ENCODE measurements at regions not wholly inside any gene's neighbourhood (a gene's known extent, or its start where the extent isn't known, plus 50 kb on each side); places are given as distances from the start of the nearest gene placed in this dataset.

DNA sequence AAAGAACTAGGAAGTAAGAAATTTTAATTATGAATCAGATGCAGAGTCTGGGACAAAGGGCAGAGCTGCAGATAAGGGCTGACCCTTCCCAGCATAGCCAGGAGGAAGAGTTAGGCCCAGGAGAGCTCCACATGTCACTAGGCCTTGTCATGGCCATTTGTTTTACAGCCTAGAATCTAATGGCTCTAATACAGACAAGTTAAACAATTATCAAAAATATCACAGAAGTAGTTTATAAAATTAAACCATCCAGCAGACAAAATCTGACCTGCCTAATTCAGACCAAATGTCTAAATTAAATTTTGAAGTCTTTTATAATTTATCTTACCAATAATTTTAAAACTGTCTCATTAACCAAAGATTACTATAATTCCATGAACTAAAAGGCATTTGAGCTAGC lies 1369.5 kb downstream of the CDH11 start:
- DNase-seq = no peak
- H3K27me3 Mint-ChIP-seq (ENCODE audit: insufficient read depth) = no peaks in the 10 kb centered on the region; the same call in 1 of the 2 replicates
- peaks cover 21% of the 10 kb centered on the region for H3K9me3 Mint-ChIP-seq
- TF ChIP-seq, protein P1, sequence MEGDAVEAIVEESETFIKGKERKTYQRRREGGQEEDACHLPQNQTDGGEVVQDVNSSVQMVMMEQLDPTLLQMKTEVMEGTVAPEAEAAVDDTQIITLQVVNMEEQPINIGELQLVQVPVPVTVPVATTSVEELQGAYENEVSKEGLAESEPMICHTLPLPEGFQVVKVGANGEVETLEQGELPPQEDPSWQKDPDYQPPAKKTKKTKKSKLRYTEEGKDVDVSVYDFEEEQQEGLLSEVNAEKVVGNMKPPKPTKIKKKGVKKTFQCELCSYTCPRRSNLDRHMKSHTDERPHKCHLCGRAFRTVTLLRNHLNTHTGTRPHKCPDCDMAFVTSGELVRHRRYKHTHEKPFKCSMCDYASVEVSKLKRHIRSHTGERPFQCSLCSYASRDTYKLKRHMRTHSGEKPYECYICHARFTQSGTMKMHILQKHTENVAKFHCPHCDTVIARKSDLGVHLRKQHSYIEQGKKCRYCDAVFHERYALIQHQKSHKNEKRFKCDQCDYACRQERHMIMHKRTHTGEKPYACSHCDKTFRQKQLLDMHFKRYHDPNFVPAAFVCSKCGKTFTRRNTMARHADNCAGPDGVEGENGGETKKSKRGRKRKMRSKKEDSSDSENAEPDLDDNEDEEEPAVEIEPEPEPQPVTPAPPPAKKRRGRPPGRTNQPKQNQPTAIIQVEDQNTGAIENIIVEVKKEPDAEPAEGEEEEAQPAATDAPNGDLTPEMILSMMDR (IDR thresholded peaks at IDR 0.05) = no peak
- no peak overlapping the region for H3K27ac Mint-ChIP-seq
- H3K4me3 Mint-ChIP-seq = no peak overlapping the region
- H3K36me3 Mint-ChIP-seq (ENCODE audit: low read depth) = no peaks in the 10 kb centered on the region
- no peaks in the 10 kb centered on the region for H3K4me1 Mint-ChIP-seq (ENCODE audit: low read depth)

DNA sequence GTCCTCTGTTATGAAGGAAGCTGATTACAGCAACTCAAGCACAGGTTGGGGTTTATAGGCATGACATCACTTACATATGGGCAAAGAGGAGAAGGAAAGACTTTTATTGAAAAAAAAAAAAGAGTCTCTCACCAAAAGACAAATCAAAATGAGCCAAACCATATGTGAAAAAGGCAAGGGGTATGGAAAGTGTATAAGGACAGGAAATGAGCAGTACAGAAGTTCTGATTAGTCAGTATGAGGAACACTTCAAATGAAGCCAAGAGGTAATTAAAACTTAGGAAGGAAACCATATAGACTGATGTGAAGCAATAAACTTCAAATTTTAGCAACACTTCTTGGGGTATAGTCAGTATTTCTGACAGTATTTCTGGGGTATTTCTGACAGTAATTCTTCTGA lies 1372.6 kb downstream of the CDH11 start:
- Mint-ChIP-seq H3K36me3 (ENCODE audit: low read depth) (no peaks in the 10 kb centered on the region), H3K9me3 (peaks cover 18% of the 10 kb centered on the region), H3K4me3 (no peak overlapping the region), H3K27me3 (ENCODE audit: insufficient read depth) (no peaks in the 10 kb centered on the region; the same call in 1 of the 2 replicates), H3K4me1 (ENCODE audit: low read depth) (no peaks in the 10 kb centered on the region), H3K27ac (no peak overlapping the region)
- DNase-seq = no peak
- TF ChIP-seq, protein P1 (IDR thresholded peaks at IDR 0.05) = no peak

- Mint-ChIP-seq H3K4me3 (no peak overlapping the region), H3K4me1 (ENCODE audit: low read depth) (no peaks in the 10 kb centered on the region), H3K36me3 (ENCODE audit: low read depth) (no peaks in the 10 kb centered on the region), H3K27ac (no peak overlapping the region), H3K9me3 (peaks cover 22% of the 10 kb centered on the region), H3K27me3 (ENCODE audit: insufficient read depth) (no peaks in the 10 kb centered on the region; the same call in 1 of the 2 replicates)
- DNase-seq = no peak
- TF ChIP-seq, protein P1 (IDR thresholded peaks at IDR 0.05) = no peak
Observed at GRCh38 chr16:63745456-63745855, 1376.4 kb downstream of the CDH11 start.

- Mint-ChIP-seq H3K36me3 (ENCODE audit: low read depth) (no peaks in the 10 kb centered on the region), H3K4me1 (ENCODE audit: low read depth) (no peaks in the 10 kb centered on the region), H3K9me3 (peaks cover 22% of the 10 kb centered on the region), H3K27ac (no peak overlapping the region), H3K27me3 (ENCODE audit: insufficient read depth) (no peaks in the 10 kb centered on the region; the same call in 1 of the 2 replicates), H3K4me3 (no peak overlapping the region)
- TF ChIP-seq, protein P1 (IDR thresholded peaks at IDR 0.05) = no peak
- no peak for DNase-seq
Observed at GRCh38 chr16:63744077-63744874, 1377.6 kb downstream of the CDH11 start.

GRCh38 chr16:63742150-63742549 lies 1379.7 kb downstream of the CDH11 start:
- Mint-ChIP-seq H3K4me3 (no peak overlapping the region), H3K27me3 (ENCODE audit: insufficient read depth) (no peaks in the 10 kb centered on the region; the same call in 1 of the 2 replicates), H3K36me3 (ENCODE audit: low read depth) (no peaks in the 10 kb centered on the region), H3K27ac (no peak overlapping the region), H3K9me3 (peaks cover 29% of the 10 kb centered on the region), H3K4me1 (ENCODE audit: low read depth) (no peaks in the 10 kb centered on the region)
- DNase-seq = no peak
- TF ChIP-seq, protein P1 (IDR thresholded peaks at IDR 0.05) = no peak

Data from HFFc6 (cell line).